ENCODE measurements at regions not wholly inside any gene's neighbourhood (a gene's known extent, or its start where the extent isn't known, plus 50 kb on each side); places are given as distances from the start of the nearest gene placed in this dataset.

DNA sequence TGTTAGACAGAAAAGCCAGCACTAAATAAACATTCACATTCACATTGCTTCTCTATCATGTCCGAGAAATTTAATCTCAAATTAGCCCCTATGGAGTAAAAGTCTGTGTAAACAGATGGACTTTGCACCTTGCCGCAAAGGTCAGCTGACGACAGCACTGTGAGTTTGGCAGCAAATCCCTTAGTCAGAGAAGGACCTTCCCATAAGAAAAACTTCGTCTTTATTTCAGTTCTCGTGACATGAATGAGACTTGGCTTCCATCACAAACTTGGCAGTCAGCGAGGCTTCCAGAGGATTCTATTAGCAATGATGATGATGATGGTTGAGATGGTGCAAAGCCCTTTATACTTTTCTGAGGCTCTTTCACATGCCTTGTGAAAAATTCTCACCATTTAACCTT lies 133.7 kb upstream of the IFNGR1 start:
- no peak for DNase-seq

GRCh38 chr6:137351890-137352289 lies 132.7 kb upstream of the IFNGR1 start:
- no peak for DNase-seq

GRCh38 chr6:137350857-137351256 lies 131.7 kb upstream of the IFNGR1 start:
- DNase-seq, result no peak

- no peak for DNase-seq
Measured at GRCh38 chr6:137349856-137350830, 131.0 kb upstream of the IFNGR1 start.

DNA sequence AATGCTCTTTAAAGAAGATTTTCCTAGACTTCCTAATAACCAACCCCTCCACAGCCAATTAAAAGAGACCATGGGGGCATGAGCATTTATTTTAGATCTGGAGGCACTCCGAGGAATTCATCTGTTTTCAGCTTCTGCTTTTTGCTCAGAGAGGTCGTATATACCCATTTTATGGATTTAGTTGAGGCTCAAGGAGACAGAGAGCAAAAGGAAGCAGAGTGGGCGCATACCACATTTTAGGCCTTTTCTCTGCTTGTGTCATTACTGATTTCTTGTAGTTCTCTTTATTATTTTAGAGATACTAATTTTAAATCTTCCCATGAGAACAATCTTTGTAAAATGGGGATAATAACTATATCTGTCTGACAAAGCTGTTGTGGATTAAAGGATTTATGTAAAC lies 129.6 kb upstream of the IFNGR1 start:
- no peak for DNase-seq

- no peak for DNase-seq
Measured at GRCh38 chr6:137343241-137343640, 124.1 kb upstream of the IFNGR1 start.

GRCh38 chr6:137342607-137343190 lies 123.5 kb upstream of the IFNGR1 start:
- DNase-seq, result peak in 2 of 6 experiments; percentile 6 to 8

DNA sequence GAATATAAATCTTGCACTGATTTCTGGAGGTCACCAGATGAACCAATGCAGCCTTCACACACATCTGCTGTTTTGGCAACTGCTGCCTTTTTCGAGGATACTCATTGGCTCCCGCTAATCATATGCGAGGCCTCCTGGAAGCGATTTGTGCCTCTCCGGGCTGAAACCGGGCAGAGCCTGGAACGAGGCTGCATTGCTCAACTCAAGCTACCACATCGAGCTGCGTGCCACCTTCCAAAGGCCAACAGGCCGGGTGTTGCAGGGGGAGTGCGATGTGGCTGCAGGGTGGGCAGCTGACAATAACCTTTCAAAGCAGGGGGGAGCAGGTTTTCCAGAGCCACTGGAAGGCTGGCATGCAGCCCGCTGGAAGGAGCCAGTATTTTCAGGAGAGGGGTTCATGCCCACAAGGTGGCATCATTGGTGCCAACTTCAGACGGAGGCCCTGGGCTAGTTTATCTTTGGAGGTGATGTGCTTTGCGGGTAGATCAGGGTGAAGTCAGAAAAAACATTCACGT lies 122.6 kb upstream of the IFNGR1 start:
- peak; percentile 9 to 58 (median 34) for DNase-seq

GRCh38 chr6:137339929-137340559 lies 120.9 kb upstream of the IFNGR1 start:
- no peak for DNase-seq

DNA sequence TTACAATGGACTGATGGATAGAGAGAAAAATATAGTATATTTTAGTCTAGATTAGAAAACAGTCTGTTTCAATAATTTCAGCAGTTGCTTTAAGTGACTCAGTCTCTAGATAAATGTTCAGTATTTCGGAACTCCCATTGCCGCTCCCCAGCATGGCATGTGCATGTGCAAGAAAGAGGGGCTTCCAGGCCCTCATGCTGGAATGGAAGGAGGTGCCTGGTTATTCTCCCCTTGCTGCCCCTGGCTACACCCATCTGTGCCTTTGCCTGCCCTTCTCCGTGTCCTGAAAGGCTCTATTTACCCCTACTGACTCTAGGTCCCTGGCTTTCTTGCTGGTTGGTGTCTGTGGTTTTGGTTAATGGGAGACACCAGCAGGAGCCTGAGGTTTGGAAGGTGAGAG lies 115.7 kb upstream of the IFNGR1 start:
- no peak for DNase-seq

DNA sequence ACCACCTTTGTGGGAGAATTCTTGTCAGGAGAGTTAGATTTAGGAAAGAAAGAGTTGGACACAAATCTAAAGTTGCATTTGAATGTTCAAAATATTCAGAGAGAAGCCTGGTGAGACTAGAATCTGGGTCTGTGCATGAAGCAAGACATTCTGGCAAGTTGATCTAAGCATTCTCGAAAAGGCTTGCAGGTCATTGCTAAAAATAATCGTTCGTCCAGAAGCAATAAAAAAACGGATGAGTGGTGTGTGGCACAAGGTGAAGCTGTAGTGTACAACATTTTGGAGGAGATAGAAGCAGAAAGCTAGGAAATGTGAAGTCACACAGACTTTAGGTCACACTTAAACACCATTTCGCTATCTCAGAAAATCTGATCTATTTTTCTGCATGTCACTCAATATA lies 114.9 kb upstream of the IFNGR1 start:
- no peak for DNase-seq

GRCh38 chr6:137332637-137333280 lies 113.6 kb upstream of the IFNGR1 start:
- DNase-seq, result no peak

GRCh38 chr6:137323860-137324259 lies 104.7 kb upstream of the IFNGR1 start:
- no peak for DNase-seq

DNA sequence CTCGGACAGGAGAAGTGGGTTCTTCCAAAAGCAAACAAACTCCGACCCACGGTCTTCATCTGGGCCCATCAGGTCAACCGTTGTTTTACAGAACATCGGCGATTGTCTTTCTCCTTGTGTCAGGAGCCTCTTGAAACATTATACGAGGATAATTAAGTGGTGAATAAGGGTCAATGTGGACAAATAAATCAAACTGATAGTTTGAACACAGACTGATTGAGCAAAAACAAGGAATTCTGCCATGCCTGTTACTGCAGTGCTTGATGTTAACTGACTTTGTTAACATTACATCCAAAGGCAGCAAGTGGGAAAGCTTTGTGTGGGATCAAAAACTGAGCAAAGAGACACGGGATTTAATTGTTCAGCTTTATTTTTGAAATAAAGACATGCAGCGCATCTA lies 101.1 kb upstream of the IFNGR1 start:
- DNase-seq, result no peak

- DNase-seq, result no peak
Measured at GRCh38 chr6:137316626-137317025, 97.4 kb upstream of the IFNGR1 start.

- DNase-seq, result no peak
Measured at GRCh38 chr6:137315081-137315480, 95.9 kb upstream of the IFNGR1 start.

DNA sequence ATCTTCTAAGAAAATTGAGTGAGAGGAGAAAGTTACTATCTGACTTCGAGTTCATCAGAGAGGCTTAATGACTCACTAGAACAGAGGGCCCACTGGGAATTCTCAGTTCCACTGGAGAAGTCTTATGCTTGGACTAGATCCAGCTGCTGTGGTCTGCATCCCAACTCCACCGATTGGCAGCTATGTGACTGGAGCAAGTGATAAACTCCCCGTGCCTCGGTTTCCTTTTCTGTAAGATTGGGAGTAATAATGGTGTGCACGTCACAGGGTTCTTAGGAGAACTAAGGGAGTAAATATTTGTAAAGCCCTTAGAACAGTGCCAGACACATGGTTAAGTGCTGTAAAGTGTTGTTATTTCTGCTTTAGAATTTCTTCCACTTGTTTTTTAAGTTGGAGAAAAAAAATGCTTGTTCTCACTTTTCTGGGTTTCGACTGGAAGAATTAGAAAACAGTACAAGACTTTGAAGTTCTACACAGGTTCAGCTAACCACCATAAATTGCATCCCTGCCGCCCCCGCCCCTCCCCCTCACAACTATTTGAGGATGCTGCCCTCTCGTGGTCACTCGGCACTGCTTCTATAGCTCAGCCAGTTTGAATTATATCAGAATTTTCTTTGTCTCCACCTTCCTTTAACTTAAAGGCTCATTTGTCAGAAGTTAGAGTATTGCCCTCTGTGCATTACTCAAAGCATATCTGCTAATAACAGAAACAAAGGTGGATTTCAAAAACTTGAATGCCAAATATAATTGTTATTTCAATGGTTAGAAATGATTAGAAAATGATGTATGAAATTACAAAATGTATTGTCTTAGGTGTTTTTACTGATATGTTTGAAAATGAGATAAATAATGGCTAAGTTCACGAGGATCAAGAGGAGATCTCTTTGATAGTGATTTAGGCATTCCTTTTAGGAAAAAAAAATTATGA lies 95.0 kb upstream of the IFNGR1 start:
- peak in 5 of 6 experiments; percentile 42 to 63 (median 56) for DNase-seq

- no peak for DNase-seq
Measured at GRCh38 chr6:137313211-137313610, 94.0 kb upstream of the IFNGR1 start.

GRCh38 chr6:137311940-137312339 lies 92.8 kb upstream of the IFNGR1 start:
- no peak for DNase-seq

DNA sequence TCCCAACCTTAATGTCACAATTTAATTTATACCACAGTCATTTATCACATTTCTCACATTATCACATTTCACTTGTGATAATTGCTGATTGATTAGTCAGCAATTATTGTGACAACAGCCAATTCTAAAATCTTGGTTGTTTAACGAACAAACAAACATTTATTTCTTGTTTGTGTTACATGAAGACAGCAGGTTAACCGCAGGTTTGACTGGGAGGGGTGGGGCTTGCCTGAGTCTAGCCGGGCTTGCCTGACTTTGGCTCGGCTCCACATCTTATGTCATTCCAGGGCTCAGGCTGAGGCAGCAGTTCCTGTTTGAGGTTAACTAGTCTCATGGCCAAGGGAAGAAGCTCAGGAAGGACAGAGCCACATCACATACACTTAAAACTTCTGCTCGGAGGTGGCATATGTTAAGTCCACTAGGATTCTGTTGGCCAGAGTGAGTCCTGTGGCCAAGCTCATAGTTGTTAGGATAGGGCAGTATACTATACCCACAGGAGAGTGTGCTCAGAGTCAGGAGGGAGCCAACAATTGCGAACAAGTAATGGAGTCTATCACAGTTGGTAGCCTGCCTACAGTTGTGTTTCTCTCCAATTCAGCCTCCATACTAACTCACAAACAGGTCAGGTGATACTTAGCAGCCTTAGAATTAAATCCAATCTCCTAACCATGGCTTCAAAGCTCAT lies 90.0 kb upstream of the IFNGR1 start:
- DNase-seq, result no peak

DNA sequence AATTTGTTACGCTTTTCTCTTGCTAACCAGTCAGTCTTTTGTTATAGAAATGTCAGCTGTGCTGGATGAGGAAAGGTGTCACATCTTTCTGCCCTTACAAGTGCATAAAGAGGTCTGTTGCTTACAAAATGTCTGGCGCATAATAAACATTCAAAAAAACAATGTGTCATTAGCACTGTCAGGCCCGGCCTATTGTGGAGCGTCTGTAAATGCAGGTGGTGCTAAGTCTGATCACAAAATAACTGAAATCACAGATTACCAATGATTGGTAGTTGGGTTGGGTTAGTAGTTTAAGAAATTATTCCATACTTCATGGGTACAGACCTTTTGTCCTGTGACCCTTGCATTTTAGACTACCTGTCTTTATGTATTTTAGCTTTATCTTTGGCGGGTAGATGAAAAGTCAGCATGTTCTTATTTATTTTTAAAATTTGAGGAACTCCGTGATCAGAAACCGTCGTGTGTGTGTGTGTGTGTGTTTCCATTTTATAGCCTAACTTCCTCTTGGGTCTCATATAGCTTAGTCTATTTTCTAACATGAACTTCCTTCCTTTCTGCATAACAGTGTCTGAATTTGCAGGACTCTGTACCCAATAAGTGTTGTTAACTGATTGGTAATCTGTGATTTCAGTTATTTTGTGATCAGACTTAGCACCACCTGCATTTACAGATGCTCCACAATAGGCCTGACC lies 88.1 kb upstream of the IFNGR1 start:
- DNase-seq, result no peak
